ENCODE measurements at regions not wholly inside any gene's neighbourhood (a gene's known extent, or its start where the extent isn't known, plus 50 kb on each side); places are given as distances from the start of the nearest gene placed in this dataset.

DNA sequence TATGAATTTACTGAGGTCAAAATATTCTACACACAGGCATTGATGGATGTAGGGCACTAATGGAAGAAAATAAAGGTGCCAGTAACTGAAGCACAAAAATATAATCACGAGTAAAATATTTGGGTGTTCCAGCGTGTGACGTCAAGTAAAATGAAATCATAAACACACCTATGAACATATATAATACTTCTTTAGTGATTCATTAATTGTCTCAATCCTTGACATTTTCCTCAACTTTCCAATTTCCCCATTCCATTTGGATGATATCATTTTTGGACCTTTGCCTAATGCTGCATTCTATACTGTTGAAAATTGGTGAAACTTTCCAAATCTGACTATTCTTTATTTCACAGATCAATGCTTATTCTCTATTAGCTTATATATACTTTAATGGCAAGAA lies 649.3 kb downstream of the GALC start:
- TF ChIP-seq, protein P1, sequence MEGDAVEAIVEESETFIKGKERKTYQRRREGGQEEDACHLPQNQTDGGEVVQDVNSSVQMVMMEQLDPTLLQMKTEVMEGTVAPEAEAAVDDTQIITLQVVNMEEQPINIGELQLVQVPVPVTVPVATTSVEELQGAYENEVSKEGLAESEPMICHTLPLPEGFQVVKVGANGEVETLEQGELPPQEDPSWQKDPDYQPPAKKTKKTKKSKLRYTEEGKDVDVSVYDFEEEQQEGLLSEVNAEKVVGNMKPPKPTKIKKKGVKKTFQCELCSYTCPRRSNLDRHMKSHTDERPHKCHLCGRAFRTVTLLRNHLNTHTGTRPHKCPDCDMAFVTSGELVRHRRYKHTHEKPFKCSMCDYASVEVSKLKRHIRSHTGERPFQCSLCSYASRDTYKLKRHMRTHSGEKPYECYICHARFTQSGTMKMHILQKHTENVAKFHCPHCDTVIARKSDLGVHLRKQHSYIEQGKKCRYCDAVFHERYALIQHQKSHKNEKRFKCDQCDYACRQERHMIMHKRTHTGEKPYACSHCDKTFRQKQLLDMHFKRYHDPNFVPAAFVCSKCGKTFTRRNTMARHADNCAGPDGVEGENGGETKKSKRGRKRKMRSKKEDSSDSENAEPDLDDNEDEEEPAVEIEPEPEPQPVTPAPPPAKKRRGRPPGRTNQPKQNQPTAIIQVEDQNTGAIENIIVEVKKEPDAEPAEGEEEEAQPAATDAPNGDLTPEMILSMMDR (IDR thresholded peaks at IDR 0.05), result no peak
- Histone ChIP-seq H3K27ac (ENCODE audit: low read depth in 1 of 2, low read length in 2 of 2) (no peak overlapping the region), H3K27me3 (ENCODE audit: control insufficient read depth in 1 of 2, insufficient read depth in 2 of 2, low read length in 2 of 2) (no peaks in the 10 kb centered on the region), H3K36me3 (ENCODE audit: insufficient read depth, low read length) (no peaks in the 10 kb centered on the region), H3K4me1 (ENCODE audit: insufficient read depth, low read length) (no peaks in the 10 kb centered on the region), H3K4me3 (ENCODE audit: low read length) (no peak overlapping the region), H3K9me3 (ENCODE audit: control insufficient read depth in 1 of 2, insufficient read depth in 1 of 2, low read length in 2 of 2) (no peaks in the 10 kb centered on the region)
- Mint-ChIP-seq H3K4me1 (ENCODE audit: low read depth) (no peaks in the 10 kb centered on the region), H3K9me3 (peaks cover 3% of the 10 kb centered on the region), H3K27me3 (no peaks in the 10 kb centered on the region), H3K4me3 (no peak overlapping the region), H3K27ac (no peak overlapping the region), H3K36me3 (ENCODE audit: low read depth) (no peaks in the 10 kb centered on the region)
- intact Hi-C loops (cut with DNase I, micrococcal nuclease), result no loop called here
- CTCF ChIA-PET, result no interaction called here
- POLR2A ChIA-PET, result no interaction called here
- no peak for ATAC-seq (ENCODE audit: poor library complexity)
- no peak for DNase-seq

DNA sequence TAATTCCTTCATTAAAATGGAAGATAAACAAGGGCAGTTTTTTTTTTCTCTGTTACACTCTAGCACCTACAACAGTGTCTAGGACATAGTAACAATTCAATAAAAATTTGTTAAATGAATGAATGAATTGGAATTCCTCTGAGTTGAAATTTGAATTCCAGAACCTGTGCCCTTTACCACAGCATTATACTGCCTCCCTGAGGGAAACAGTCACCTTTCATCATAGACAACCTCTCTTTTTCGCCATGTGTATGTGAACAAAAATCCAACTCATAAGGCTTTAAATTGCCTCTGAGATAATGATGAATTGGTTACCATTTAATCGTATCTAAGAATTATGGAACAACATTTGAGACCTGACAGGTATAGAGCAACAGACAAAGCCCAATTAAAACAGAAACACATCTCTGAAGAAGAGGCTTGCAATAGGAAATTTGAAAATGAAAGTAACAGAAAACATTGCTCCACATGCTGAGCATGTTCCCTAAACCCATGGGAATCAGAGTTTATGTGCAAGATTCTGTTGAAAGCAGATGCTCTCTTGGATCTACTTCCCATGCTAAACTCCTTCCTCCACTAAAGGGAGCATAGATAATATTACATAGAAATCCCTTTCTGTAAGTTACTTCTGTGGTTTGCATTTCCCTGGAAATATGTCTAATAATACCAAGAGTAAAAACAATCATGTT lies 657.8 kb downstream of the GALC start:
- Histone ChIP-seq H3K27me3 (ENCODE audit: control insufficient read depth in 1 of 2, insufficient read depth in 2 of 2, low read length in 2 of 2) (no peaks in the 10 kb centered on the region), H3K9me3 (ENCODE audit: control insufficient read depth in 1 of 2, insufficient read depth in 1 of 2, low read length in 2 of 2) (no peaks in the 10 kb centered on the region), H3K4me1 (ENCODE audit: insufficient read depth, low read length) (no peaks in the 10 kb centered on the region), H3K36me3 (ENCODE audit: insufficient read depth, low read length) (no peaks in the 10 kb centered on the region), H3K27ac (ENCODE audit: low read depth in 1 of 2, low read length in 2 of 2) (no peak overlapping the region), H3K4me3 (ENCODE audit: low read length) (no peak overlapping the region)
- ChIA-PET CTCF (no interaction called here), POLR2A (no interaction called here)
- H3K27me3 Mint-ChIP-seq, result no peaks in the 10 kb centered on the region
- no peak overlapping the region for H3K4me3 Mint-ChIP-seq
- H3K9me3 Mint-ChIP-seq, result peaks cover 10% of the 10 kb centered on the region
- intact Hi-C loops (cut with DNase I, micrococcal nuclease), result no loop called here
- no peaks in the 10 kb centered on the region for H3K4me1 Mint-ChIP-seq (ENCODE audit: low read depth)
- H3K36me3 Mint-ChIP-seq (ENCODE audit: low read depth), result no peaks in the 10 kb centered on the region
- DNase-seq, result no peak
- TF ChIP-seq, protein P1 (IDR thresholded peaks at IDR 0.05), result no peak
- no peak overlapping the region for H3K27ac Mint-ChIP-seq
- ATAC-seq (ENCODE audit: poor library complexity), result no peak

DNA sequence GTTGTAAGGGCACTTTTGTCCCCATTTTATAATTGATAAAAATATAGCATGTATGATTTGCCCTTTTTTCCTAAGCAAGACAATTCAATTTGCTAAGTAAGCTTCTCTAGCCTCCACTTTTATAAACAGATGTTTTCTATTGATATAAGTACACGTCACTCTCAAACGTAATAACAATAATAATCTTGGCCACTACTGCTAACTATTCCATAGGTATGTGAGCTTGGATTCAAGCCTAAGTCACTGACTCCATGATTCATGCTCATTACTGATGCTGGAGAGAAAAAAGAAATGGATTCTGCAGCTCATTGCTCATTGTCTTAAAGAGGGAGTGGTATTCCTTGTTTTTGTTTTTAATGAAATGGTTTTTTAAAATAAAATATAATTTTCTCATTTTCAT lies 661.0 kb downstream of the GALC start:
- Mint-ChIP-seq H3K4me3 (no peak overlapping the region), H3K4me1 (ENCODE audit: low read depth) (no peaks in the 10 kb centered on the region), H3K27me3 (no peaks in the 10 kb centered on the region), H3K9me3 (peaks cover 4% of the 10 kb centered on the region), H3K36me3 (ENCODE audit: low read depth) (no peaks in the 10 kb centered on the region), H3K27ac (no peak overlapping the region)
- Histone ChIP-seq H3K4me1 (ENCODE audit: insufficient read depth, low read length) (no peaks in the 10 kb centered on the region), H3K36me3 (ENCODE audit: insufficient read depth, low read length) (no peaks in the 10 kb centered on the region), H3K27me3 (ENCODE audit: control insufficient read depth in 1 of 2, insufficient read depth in 2 of 2, low read length in 2 of 2) (no peaks in the 10 kb centered on the region), H3K9me3 (ENCODE audit: control insufficient read depth in 1 of 2, insufficient read depth in 1 of 2, low read length in 2 of 2) (no peaks in the 10 kb centered on the region), H3K4me3 (ENCODE audit: low read length) (no peak overlapping the region), H3K27ac (ENCODE audit: low read depth in 1 of 2, low read length in 2 of 2) (no peak overlapping the region)
- CTCF ChIA-PET, result no interaction called here
- no peak for ATAC-seq (ENCODE audit: poor library complexity)
- intact Hi-C loops (cut with DNase I, micrococcal nuclease), result no loop called here
- POLR2A ChIA-PET, result no interaction called here
- no peak for DNase-seq
- TF ChIP-seq, protein P1 (IDR thresholded peaks at IDR 0.05), result no peak
